NCI-H1092 (cell line): ENCODE measurements at regions not wholly inside any gene's neighbourhood (a gene's known extent, or its start where the extent isn't known, plus 50 kb on each side); places are given as distances from the start of the nearest gene placed in this dataset.
"Not testable (repeated sequence)": the region's sequence is repeated elsewhere in the genome, so short reads cannot be mapped to it uniquely, and the experiment has no call there.

Source experiments
- DNase-seq: peaks from one replicate; lab custom pipeline; 2025; lab: John Stamatoyannopoulos, UW

DNA sequence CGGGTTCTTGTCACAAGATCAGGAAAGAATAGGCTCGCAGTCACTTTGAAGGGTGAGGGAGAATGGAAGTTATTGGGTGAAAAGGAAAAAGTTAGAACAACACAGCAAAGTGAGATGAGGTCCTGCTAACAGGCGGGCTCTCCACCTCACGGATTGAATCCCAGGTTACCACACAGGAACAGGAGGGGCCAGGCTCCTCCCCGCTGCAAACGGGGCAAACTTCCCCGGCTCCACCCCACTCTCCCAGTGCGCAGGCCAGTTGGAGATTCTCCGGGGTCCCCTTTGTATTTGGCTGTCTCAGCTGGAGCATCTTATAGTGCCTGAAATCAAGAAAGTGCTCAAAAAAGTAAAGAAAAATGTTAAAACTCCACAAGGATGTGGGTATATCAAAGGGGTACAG lies 78.3 kb upstream of the IPO5 start:
- no peak for DNase-seq

DNA sequence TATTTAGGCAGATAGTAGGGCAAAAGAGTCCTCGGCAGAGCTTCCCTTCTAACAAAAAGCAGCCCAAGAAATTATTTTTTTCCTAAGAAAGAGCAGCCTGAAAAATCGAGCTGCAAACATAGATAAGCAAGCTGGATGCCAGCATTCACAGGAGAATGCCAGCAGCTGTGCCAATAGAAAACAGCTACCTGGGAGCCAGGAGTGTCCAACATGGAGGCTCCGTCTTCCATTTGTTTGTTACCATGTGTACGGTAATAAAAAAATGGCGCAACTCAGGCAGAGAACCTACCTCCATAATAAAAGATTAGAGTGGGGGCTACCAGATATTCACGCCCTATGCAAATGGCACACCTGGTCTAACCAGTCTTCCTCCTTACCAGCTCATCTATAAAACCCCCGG lies 77.6 kb upstream of the IPO5 start:
- DNase-seq = no peak

DNA sequence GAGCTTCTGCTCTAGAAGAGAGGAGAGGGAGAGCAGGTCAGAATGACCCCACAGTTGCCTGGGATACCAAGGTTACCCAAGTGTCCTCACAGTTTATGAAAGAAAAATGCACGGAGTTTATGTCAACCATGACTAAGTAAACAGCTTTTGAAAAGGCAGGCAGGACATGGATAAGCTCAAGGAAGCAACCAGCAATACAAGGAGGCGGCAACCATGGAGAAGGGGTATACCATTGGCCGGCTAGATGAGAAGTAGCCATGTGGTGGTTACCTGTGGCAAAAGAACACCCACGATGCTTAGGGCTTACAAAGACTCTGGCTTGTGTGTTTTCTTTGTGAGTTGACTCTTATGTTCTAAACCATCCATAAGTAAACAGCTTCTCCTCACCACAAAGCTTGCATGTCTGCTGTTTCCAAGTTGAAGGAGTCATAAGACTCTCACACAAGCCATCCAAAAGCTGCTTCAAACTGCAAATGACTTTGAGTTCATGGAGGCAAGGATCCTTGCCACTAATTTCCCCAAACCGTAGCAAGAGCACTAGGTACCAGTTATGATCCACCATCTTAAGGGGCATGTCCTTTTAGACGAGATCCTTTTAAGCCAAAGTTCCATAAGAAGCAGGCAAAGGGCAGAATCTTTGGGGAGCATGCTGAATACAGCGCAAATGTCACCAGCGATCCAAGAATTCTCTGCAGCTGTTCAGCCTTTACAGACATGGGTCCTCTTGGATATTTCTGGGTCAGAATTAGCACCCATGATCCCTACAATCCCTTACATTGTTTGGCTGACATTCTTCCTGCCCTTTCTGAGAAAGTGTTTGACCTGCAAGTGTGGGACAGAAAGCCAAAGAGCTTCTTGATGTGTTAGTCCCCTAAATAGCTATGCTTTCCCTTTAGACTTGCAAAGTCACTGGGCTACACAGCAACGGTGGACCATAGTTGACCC lies 74.8 kb upstream of the IPO5 start:
- no peak for DNase-seq

DNA sequence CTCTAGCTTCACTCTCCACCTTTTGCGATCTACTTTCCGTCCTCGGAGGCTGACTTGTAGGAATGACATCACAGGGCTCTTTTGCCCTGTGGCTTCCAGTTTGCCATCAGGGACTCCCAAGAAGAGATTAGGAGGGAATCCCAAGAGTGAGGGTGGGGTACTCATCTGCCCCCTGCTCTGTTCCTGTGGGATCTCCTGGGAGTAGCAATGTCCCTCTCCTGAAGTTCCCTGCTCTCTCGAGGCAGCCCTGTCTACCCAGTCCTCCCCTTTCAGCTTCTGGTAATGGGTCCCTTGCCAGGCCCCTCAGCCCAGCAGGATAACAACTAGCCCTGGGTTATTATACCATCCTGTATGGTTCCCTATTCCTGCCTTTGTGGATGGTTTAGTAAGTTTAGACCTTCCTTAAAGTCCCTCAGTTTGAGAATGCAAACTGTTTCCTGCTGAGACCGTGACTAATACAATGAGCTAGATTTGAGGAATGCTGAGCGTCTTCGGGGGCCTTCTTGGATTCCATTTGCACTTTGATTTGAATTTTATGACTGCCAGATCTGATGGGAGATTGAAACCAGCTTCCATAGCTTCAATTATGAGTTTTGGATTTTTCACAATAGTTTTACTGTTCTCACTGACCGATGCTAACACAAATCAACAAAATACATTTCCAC lies 73.7 kb upstream of the IPO5 start:
- no peak for DNase-seq

DNA sequence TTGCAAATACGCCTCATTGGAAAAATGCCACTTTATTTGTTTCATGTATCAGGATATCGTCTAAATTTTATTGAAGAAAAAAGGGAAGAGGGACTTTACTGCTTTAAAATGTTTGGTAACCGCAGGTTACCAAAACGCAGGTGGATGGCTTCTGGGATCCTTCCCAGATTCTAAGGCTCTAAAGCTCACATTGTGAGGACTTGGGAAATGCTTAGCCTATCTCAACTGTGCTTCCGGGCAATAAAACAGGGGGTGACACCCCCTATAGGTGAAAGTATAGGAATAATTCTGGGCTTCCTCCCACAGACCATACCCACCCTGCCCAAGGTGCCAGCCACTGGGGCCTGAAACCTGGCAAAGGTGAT lies 73.2 kb upstream of the IPO5 start:
- DNase-seq = no peak

DNA sequence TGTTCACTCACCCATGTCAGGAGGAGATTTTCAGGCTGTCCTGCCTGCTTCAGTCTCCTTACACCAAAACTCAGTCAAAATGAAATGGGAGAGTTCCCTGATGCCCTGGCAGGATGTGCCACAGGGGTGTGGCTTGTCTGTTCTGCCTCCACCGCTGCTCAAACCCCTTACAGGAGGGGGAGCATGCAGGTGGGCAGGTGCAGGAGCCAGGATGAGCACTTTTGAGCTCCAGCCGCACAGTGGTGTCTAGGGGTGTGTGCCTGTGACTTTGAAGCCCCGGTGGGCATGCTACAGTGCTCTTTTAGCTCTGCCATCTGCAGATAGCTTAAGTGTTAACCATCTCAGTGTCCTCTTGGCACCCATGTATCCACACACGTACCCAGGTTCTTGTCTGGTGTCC lies 71.9 kb upstream of the IPO5 start:
- no peak for DNase-seq

DNA sequence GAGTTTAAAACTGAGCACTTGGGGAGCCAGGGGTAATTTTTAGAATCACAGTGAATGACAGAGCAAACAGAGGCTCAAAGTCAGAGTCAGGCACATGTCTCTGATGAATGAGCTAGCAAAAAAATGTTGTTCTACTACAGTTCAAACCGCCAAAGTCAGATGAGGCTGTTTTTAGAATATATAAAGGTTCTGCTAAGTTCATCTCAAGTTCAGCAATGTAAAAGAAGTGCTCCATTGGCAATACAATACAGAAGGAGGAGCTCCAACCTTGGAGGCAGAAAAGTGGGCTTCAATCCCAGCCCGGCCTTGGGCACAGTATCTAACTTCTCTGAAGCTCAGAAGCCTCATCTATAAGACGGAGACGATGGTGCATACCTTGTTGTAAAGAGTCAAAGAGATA lies 70.1 kb upstream of the IPO5 start:
- no peak for DNase-seq

DNA sequence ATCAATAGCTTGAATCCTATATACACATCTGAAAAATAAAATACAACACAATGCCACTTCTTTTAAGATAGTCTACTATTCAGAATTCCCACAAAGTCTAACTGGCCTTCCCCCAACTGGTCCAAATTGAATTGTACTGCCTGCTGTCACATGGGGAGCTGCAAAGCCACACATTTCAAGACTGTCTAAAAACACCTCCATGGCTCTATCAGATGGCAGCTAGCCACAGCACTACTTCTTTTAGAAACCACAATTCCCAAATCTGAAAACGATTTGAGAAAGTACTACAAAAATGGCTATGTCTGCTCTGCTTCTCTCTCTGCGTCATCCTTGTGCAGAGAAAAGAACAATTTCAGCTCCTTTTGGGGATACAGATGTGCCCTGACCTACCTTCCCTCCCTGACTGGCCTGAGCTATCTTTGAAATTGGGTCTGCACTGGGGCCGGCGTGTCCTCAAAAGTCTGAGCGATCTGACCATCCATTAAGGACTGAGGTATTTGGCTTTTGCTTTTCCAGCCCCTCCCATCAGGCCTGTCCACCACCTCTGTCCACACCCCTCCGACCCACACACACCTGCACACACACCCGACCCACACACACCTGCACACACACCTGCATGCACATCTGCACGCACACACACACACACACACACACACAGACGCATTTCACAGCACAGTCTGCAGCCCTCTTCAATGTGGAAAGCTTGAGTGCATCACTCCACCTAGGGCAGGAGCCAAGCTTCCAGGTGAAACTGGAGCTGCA lies 68.6 kb upstream of the IPO5 start:
- DNase-seq = no peak

DNA sequence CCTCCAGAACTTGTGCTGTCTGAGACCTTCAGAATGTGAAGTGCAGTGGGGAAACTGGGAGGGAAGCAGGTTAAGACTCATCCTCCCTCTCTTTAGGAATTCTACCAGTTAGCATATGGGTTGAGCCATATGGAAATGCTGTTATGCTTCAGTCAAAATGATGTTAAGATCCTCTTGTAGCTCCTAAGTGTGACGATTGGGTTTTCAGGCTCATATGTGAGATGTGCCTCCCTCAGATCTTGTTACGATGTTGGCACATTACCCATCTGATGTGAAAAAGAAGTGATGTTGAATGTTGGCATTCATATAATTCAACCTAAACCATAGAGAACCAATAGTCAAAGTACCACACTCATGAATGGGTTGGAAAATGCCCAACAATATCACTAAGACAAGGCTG lies 67.8 kb upstream of the IPO5 start:
- DNase-seq = no peak

DNA sequence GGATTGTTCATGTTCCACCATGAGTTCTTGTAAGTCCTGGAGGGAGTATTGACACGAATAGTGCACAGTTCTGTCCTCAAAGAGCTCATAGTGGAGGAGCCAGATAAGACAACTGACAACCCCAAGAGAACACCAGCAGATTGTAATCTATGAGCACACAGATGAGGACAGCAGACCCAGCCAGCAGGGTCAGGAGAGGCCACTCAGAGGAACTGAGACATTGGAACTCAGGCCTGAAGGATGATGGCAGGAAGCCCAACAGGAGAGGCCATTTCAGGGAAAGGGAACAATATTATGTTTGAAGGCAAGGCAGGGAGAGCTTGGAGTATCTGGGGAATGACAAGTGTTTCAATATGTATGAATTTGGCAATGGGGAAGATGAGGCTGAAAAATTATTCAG lies 63.7 kb upstream of the IPO5 start:
- no peak for DNase-seq

DNA sequence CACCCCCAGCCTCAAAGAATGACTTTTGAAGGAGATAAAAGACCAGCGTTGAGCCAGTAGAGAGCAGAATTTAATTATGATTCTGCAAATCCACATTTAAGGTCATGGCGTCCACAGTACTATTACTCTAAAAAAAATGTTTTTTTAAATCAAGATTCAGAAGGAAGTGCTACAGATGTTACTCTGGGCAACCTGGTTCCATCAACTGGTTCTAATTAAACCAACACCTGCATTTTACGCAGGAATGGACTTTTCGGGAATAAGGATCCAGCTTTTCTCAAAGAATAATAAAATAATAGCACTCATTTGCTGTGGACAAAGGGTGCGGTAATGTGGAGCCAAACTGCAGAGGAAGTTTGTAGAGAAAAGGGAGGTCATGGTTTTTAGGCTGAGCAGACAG lies 62.9 kb upstream of the IPO5 start:
- DNase-seq = no peak

DNA sequence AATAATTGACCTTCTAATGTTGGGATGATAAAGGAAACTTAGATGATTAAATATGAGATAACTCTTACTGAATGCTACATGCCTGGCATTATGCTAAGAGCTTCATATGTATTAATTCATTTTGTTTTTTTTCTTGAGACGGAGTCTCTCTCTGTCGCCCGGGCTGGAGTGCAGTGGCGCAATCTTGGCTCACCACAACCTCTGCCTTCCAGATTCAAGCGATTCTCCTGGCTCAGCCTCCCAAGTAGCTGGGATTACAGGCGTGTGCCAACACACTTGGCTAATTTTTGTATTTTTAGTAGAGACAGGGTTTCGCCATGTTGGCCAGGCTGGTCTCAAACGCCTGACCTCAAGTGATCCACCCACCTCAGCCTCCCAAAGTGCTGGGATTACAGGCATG lies 61.5 kb upstream of the IPO5 start:
- DNase-seq = not testable (repeated sequence)

DNA sequence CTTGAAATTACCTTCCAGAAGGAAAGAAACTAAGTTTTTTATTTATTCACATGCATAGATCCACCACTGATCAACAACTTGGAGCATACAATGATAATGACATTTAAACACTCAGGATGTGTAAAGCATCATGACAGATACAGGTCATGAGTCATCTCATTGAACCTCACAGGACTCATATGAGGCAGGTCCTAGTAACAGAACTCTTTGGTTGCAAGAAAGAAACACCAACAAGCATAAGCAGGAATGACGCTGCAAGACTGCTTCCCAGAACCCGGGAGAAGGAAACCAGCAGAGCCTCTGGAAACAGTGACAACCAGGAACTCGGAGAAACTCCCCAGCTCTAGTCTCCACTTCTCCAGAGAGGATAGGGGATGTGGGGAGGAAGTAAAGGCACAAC lies 60.8 kb upstream of the IPO5 start:
- DNase-seq = no peak

DNA sequence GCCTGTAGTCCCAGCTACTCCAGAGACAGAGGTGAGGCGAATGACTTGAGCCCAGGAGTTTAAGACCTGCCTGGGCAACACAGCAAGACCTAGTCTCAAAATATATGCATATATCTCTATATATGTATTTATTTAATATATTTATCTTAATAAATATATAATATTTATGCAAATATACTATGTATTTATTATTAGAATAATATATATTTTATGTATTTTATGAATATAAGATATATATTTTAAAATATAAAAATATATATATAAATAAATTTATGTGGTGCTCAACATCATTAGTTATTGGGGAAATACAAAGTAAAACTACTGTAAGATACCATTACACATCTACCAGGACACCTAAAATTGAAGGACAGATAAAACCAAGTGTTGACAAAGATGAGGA lies 58.1 kb upstream of the IPO5 start:
- DNase-seq = no peak

DNA sequence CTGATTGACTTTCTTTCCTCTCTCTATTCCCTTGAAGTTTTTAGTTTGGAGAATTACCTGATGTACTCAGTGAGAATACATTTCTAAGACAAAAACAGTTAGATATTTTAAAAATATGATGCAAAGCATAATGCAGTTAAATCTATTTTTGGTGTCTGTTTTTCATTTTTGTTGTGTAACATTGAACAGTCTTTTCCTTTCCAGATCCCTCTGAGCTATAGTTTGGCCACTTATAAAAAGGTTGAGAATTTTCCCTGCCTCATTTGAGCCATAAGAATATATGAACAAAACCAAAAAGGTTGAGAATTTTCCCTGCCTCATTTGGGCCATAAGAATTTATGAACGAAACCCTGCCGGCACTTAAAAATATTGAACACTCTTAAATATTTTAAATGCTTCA lies 57.0 kb upstream of the IPO5 start:
- no peak for DNase-seq

DNA sequence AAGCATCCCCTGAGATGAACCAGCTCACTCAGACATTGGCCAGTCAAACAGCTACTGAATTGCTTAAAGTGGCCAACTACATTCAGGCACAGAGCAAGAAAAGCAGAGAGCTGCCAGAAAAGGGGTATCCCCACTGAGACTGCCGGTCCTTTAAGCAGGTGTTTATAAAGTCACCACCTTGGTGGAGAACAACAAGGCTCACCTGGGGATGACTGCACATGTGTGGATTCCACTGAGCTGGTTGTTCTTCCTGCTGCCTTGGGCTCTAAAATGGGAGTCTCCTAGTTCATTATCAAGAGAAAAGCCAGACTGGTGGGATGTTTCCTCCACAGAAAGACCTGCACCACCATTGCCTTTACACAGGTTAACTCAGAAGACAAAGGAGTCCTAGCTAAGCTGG lies 51.8 kb upstream of the IPO5 start:
- no peak for DNase-seq
